ENCODE measurements at regions not wholly inside any gene's neighbourhood (a gene's known extent, or its start where the extent isn't known, plus 50 kb on each side); places are given as distances from the start of the nearest gene placed in this dataset.

DNA sequence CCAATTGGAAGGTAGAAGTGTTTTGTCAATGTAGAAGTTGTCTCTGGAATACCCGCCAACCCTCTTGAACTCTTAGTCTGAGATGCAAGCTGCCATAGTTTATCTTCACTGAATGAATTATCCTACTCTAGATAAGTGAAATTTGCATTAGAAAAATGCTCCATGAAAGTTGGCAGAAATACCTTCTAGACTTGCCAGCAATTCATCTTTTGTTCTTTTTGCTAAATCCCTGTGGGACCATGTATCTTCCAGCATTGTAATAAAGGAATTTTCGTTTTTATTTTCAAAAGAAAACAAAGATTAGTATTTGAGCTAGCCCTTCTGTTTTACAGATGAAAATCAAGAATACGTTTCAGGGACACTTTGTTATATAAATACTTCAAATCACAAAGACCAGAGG lies 244.2 kb downstream of the CBLN4 start:
- H3K4me1 Mint-ChIP-seq: no peaks in the 10 kb centered on the region
- ChIA-PET CTCF (no interaction called here), POLR2A (no interaction called here)
- no peak overlapping the region for H3K27ac Mint-ChIP-seq
- no peaks in the 10 kb centered on the region for H3K27me3 Mint-ChIP-seq
- H3K9me3 Mint-ChIP-seq: peaks cover 21% of the 10 kb centered on the region
- TF ChIP-seq, protein P1, sequence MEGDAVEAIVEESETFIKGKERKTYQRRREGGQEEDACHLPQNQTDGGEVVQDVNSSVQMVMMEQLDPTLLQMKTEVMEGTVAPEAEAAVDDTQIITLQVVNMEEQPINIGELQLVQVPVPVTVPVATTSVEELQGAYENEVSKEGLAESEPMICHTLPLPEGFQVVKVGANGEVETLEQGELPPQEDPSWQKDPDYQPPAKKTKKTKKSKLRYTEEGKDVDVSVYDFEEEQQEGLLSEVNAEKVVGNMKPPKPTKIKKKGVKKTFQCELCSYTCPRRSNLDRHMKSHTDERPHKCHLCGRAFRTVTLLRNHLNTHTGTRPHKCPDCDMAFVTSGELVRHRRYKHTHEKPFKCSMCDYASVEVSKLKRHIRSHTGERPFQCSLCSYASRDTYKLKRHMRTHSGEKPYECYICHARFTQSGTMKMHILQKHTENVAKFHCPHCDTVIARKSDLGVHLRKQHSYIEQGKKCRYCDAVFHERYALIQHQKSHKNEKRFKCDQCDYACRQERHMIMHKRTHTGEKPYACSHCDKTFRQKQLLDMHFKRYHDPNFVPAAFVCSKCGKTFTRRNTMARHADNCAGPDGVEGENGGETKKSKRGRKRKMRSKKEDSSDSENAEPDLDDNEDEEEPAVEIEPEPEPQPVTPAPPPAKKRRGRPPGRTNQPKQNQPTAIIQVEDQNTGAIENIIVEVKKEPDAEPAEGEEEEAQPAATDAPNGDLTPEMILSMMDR (IDR thresholded peaks at IDR 0.05): no peak
- H3K36me3 Mint-ChIP-seq (ENCODE audit: low read depth): no peaks in the 10 kb centered on the region
- DNase-seq (no peak), ATAC-seq (ENCODE audit: low read depth) (no peak)
- H3K4me3 Mint-ChIP-seq: no peak overlapping the region
- intact Hi-C loops (cut with micrococcal nuclease): no loop called here

DNA sequence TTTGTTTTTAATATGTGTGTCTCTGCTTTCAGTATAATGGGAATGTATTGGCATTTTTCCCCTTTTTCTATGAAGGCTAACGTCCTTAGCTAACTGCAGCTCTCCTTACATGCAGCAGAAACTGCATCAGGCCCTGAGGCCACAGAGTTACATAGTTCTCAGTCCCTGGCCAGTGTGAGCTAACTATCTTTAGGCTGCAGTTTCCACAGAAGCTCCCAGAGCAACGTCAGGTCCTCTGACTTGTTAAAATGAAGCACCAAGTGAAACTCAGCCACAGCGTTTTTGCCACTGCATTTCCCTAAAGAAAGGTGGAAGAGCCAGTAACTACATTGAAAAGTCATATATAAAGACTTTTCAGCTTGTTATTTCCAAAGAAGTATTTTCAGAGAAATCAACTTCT lies 244.7 kb downstream of the CBLN4 start:
- H3K27me3 Mint-ChIP-seq: no peaks in the 10 kb centered on the region
- CTCF ChIA-PET: no interaction called here
- no peaks in the 10 kb centered on the region for H3K36me3 Mint-ChIP-seq (ENCODE audit: low read depth)
- no peak for DNase-seq
- POLR2A ChIA-PET: no interaction called here
- ATAC-seq (ENCODE audit: low read depth): no peak
- TF ChIP-seq, protein P1 (IDR thresholded peaks at IDR 0.05): no peak
- no peak overlapping the region for H3K4me3 Mint-ChIP-seq
- intact Hi-C loops (cut with micrococcal nuclease): no loop called here
- H3K9me3 Mint-ChIP-seq: peaks cover 19% of the 10 kb centered on the region
- no peaks in the 10 kb centered on the region for H3K4me1 Mint-ChIP-seq
- H3K27ac Mint-ChIP-seq: no peak overlapping the region

DNA sequence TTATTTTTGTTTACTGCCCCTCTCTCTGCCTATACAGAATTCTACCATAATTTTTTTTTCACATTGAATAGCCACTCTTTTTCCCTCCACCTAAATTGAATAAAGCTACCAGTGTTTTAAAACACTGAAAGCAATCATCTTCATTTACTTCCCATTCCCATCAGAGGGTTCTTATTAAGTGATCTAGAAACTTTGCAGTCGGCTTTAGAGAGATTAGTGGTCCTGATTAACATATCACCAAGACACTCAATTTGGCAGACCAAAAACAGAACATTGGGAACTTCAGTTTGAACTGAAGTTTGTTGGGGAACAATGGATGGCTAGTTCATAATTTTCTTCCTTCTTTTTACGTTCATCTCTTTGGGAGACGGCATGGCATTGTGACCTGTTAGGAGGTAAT lies 249.5 kb downstream of the CBLN4 start:
- DNase-seq (no peak), ATAC-seq (ENCODE audit: low read depth) (no peak)
- ChIA-PET POLR2A (no interaction called here), CTCF (no interaction called here)
- Mint-ChIP-seq H3K4me1 (no peaks in the 10 kb centered on the region), H3K27ac (no peak overlapping the region), H3K9me3 (peaks cover 7% of the 10 kb centered on the region), H3K27me3 (no peaks in the 10 kb centered on the region), H3K4me3 (no peak overlapping the region), H3K36me3 (ENCODE audit: low read depth) (no peaks in the 10 kb centered on the region)
- TF ChIP-seq, protein P1 (IDR thresholded peaks at IDR 0.05): no peak
- intact Hi-C loops (cut with micrococcal nuclease): no loop called here

DNA sequence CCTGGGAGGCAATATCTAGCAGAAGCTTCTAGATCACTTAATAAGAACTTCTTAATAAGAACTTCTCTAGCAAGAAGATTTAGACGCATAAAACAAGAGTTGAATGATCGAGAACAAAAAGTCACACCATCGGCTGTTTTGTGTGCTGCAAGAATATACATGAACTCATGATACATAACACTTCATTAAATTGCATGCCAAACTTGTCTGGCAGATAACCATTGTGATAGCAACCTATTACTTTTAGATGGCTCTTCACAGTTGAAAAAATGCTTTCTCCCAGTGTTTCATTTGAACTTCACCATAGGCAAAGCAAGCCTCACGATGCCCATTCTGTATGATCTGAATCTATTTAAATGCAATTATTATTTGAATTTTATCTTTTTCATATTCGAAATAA lies 249.9 kb downstream of the CBLN4 start:
- TF ChIP-seq, protein P1 (IDR thresholded peaks at IDR 0.05): no peak
- H3K4me1 Mint-ChIP-seq: no peaks in the 10 kb centered on the region

DNA sequence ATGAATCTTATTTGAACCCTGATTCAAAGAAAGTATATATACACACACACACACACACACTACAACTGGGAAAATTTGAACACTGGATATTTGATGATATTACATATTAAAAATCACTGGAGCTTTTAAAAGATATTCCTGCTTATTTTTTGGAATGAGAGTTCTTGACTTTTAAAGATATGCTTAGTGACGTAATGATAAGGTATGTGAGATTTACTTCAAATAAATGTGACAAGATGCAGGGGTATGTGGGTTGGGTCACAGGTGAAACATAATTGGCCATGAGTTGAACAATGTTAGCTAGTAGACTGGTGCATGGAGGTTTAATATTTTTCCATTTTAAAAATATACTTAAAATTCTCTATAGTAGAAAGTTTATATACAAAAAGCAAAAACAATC lies 258.6 kb downstream of the CBLN4 start:
- no peak overlapping the region for H3K4me3 Mint-ChIP-seq
- ChIA-PET POLR2A (no interaction called here), CTCF (no interaction called here)
- no peaks in the 10 kb centered on the region for H3K36me3 Mint-ChIP-seq (ENCODE audit: low read depth)
- intact Hi-C loops (cut with micrococcal nuclease): no loop called here
- H3K9me3 Mint-ChIP-seq: peaks cover 9% of the 10 kb centered on the region
- H3K27ac Mint-ChIP-seq: no peak overlapping the region
- DNase-seq: no peak
- no peak for ATAC-seq (ENCODE audit: low read depth)
- no peaks in the 10 kb centered on the region for H3K27me3 Mint-ChIP-seq
- TF ChIP-seq, protein P1 (IDR thresholded peaks at IDR 0.05): no peak
- H3K4me1 Mint-ChIP-seq: no peaks in the 10 kb centered on the region

More for the DNA sequence above, 249.9 kb downstream of the CBLN4 start:
- POLR2A ChIA-PET: no interaction called here
- CTCF ChIA-PET: no interaction called here
- Mint-ChIP-seq H3K27me3 (no peaks in the 10 kb centered on the region), H3K36me3 (ENCODE audit: low read depth) (no peaks in the 10 kb centered on the region), H3K9me3 (peaks cover 7% of the 10 kb centered on the region), H3K4me3 (no peak overlapping the region), H3K27ac (no peak overlapping the region)
- DNase-seq (no peak), ATAC-seq (ENCODE audit: low read depth) (no peak)
- intact Hi-C loops (cut with micrococcal nuclease): no loop called here

All from activated B cell treated with CpG ODN at 0.5 μM for 24 hours (primary cell).